HG03342 (cell line): ENCODE measurements at regions not wholly inside any gene's neighbourhood (a gene's known extent, or its start where the extent isn't known, plus 50 kb on each side); places are given as distances from the start of the nearest gene placed in this dataset.
"Not testable (repeated sequence)": the region's sequence is repeated elsewhere in the genome, so short reads cannot be mapped to it uniquely, and the experiment has no call there.

Source experiments
- ATAC-seq: cut with Tn5 transposase; IDR thresholded peaks from one replicate; pipeline ENCODE4 v1.9.1; 2021; ENCODE audit warnings: mild to moderate bottlenecking, moderate library complexity; ENCODE audit not compliant: unreplicated experiment

GRCh38 chrX:41034902-41035301 is 50.3 kb upstream of the USP9X start:
- ATAC-seq, result not testable (repeated sequence)
